ENCODE measurements at regions not wholly inside any gene's neighbourhood (a gene's known extent, or its start where the extent isn't known, plus 50 kb on each side); places are given as distances from the start of the nearest gene placed in this dataset.
"Not testable (repeated sequence)": the region's sequence is repeated elsewhere in the genome, so short reads cannot be mapped to it uniquely, and the experiment has no call there.

DNA sequence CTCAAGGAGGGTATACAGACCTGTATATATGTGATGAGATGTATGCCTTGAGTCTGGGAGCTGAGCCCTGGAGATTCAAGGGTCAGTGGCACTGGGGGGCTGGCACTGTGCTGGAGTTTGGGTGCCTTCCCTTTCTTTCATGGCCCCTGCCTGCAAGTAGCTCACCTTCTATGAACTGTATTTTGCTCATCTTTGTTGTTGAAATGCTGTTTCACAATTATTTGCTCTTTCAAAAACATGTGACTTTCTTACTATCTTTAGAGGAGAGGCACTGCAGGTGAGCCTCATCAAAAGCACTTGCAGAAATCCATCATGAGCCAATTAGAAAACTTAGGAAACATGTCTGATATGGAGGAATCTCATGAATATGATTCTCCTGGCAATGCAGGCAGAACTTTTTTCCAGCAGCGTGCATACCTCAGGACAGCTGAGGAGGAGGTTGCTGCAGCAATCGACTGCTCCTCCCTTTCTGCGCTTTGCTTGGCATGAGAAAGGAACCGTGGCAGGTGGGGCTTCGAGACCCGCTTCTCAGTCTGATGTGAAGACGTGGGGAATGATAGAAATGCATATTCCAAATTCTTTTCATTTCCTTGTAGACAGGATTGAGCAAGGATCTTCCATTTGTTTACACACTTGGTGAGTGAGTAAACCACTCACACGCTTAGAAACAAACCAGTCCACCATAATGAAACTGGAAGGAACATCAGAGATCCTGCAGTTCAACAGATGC is 178.4 kb upstream of the E2F8 start:
- H3K9me3 ChIP-seq, result peaks cover 0 to 6% (median 0%) of the 10 kb centered on the region in 12 donors
- DNase-seq, result no peak
- ATAC-seq, result no peak
- H3K36me3 ChIP-seq, result no peaks in the 10 kb centered on the region
- no peaks in the 10 kb centered on the region for H3K4me1 ChIP-seq
- TF ChIP-seq, protein P1, sequence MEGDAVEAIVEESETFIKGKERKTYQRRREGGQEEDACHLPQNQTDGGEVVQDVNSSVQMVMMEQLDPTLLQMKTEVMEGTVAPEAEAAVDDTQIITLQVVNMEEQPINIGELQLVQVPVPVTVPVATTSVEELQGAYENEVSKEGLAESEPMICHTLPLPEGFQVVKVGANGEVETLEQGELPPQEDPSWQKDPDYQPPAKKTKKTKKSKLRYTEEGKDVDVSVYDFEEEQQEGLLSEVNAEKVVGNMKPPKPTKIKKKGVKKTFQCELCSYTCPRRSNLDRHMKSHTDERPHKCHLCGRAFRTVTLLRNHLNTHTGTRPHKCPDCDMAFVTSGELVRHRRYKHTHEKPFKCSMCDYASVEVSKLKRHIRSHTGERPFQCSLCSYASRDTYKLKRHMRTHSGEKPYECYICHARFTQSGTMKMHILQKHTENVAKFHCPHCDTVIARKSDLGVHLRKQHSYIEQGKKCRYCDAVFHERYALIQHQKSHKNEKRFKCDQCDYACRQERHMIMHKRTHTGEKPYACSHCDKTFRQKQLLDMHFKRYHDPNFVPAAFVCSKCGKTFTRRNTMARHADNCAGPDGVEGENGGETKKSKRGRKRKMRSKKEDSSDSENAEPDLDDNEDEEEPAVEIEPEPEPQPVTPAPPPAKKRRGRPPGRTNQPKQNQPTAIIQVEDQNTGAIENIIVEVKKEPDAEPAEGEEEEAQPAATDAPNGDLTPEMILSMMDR (IDR thresholded peaks at IDR 0.05), result no peak
- TF ChIP-seq POLR2A (IDR thresholded peaks at IDR 0.05), result no peak
- WGBS, 4 donors, result 36 to 59% (median 48%) methylated on average over 8 of the region's 8 CpGs
- no peak overlapping the region for H3K27ac ChIP-seq
- H3K4me3 ChIP-seq, result no peak overlapping the region
- intact Hi-C loops (cut with DNase I), result no loop called here
- no peaks in the 10 kb centered on the region for H3K27me3 ChIP-seq

GRCh38 chr11:19418221-19418620 is 177.5 kb upstream of the E2F8 start:
- 87 to 98% (median 92%) methylated on average over 2 of the region's 2 CpGs for WGBS, 4 donors

DNA sequence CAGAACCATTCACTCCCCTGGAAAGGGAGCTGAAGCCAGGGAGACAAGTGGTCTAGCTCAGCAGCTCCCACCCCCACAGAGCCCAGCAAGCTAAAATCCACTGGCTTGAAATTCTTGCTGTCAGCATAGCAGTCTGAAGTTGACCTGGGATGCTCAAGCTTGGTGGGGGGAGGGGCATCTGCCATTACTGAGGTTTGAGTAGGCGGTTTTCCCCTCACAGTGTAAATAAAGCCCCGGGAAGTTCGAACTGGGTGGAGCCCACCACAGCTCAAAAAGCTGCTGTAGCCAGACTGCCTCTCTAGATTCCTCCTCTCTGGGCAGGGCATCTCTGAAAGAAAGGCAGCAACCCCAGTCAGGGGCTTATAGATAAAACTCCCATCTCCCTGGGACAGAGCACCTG is 171.3 kb upstream of the E2F8 start:
- intact Hi-C loops (cut with DNase I); H3K4me1 ChIP-seq; ATAC-seq; H3K27me3 ChIP-seq; DNase-seq; H3K36me3 ChIP-seq; H3K9me3 ChIP-seq; H3K27ac ChIP-seq; H3K4me3 ChIP-seq: not testable (repeated sequence)
- WGBS, 4 donors, result 13 to 29% (median 24%) methylated on average over 3 of the region's 3 CpGs

More at GRCh38 chr11:19418221-19418620, 177.5 kb upstream of the E2F8 start:
- Histone ChIP-seq H3K27ac (no peak overlapping the region), H3K36me3 (no peaks in the 10 kb centered on the region), H3K4me1 (no peaks in the 10 kb centered on the region), H3K9me3 (peaks cover 0 to 6% (median 0%) of the 10 kb centered on the region in 12 donors), H3K4me3 (no peak overlapping the region), H3K27me3 (no peaks in the 10 kb centered on the region)
- no peak for TF ChIP-seq POLR2A (IDR thresholded peaks at IDR 0.05)
- TF ChIP-seq, protein P1 (IDR thresholded peaks at IDR 0.05), result no peak
- intact Hi-C loops (cut with DNase I), result no loop called here
- ATAC-seq, result no peak
- no peak for DNase-seq

DNA sequence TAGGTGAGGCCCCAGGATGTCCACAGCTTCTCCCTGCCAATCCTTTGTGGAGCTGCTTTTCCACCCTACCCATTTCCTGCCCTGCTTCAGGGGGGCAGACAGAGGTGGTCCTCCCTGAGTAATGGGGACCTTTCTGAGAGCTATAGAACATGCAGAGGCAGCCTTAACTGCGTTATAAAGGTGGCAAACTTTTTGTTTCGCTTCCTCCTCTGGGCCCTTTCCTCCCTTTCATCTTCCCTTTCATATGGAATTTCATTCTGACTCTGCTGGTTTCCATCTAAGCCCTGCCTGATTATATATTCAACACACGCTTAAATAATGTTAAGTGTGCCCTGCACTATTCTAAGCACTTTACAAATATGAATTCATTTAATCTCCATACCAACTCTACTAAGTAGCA is 169.3 kb upstream of the E2F8 start:
- no peak for TF ChIP-seq POLR2A (IDR thresholded peaks at IDR 0.05)
- TF ChIP-seq, protein P1 (IDR thresholded peaks at IDR 0.05), result no peak
- Histone ChIP-seq H3K36me3 (no peaks in the 10 kb centered on the region), H3K4me3 (no peak overlapping the region), H3K4me1 (peaks cover 0 to 5% (median 0%) of the 10 kb centered on the region in 12 donors), H3K27ac (no peak overlapping the region), H3K9me3 (peaks cover 0 to 6% (median 0%) of the 10 kb centered on the region in 12 donors), H3K27me3 (no peaks in the 10 kb centered on the region)
- WGBS, 4 donors, result 82 to 92% (median 89%) methylated on average over 3 of the region's 3 CpGs
- intact Hi-C loops (cut with DNase I), result no loop called here
- no peak for DNase-seq
- ATAC-seq, result no peak

- H3K9me3 ChIP-seq, result peaks cover 0 to under 1% (median 0%) of the 10 kb centered on the region in 12 donors
- no peaks in the 10 kb centered on the region for H3K36me3 ChIP-seq
- intact Hi-C loops (cut with DNase I), result no loop called here
- no peak overlapping the region for H3K4me3 ChIP-seq
- ATAC-seq (peak in 1 of 4 donors; percentile 36), DNase-seq (no peak)
- WGBS, 4 donors, result 31 to 44% (median 39%) methylated on average over 3 of the region's 3 CpGs
- TF ChIP-seq, protein P1 (IDR thresholded peaks at IDR 0.05), result no peak
- no peak for TF ChIP-seq POLR2A (IDR thresholded peaks at IDR 0.05)
- H3K4me1 ChIP-seq, result peaks cover 0 to 5% (median 0%) of the 10 kb centered on the region in 12 donors
- no peaks in the 10 kb centered on the region for H3K27me3 ChIP-seq
- no peak overlapping the region for H3K27ac ChIP-seq
These were observed 168.6 kb upstream of the E2F8 start for GRCh38 chr11:19409307-19409706.
